ENCODE measurements at regions not wholly inside any gene's neighbourhood (a gene's known extent, or its start where the extent isn't known, plus 50 kb on each side); places are given as distances from the start of the nearest gene placed in this dataset.

DNA sequence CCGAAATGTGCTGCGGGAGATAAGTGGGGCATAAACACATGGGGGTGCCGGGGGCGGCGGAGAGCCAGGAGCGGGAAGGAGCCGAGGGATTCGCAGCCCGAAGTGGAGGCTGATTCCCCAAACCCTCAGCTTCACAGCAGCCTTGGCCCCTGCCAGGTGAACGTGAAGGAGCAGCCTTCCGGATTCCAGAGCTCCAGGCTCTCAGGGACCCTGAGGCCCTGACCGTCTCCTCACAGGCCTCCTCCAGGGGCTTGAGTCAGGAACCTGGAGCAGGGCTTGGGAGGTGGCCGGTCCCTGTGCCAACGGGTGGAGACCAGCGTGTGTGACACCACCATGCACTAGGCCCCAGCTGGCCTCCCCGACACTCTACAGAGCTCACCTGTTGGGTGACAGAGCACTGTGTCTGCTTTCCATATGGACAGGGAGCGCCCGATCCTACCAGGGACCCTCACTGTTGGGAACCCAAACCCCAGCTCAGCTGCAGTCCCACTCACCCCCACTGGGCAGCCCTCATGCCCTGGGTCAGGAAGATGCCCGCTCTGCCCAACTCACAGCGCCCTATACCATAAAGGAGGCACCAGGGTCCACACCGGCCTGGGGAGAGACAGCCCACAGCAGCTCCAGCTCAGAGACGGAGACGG lies 117.6 kb upstream of the OTOS start:
- Mint-ChIP-seq H3K9me3 (peaks cover 10 to 15% (median 11%) of the 10 kb centered on the region in 7 donors), H3K27me3 (ENCODE audit: low read depth in 3 of 3) (peaks cover 2 to 4% (median 3%) of the 10 kb centered on the region in 3 donors), H3K27ac (no peak overlapping the region), H3K36me3 (no peaks in the 10 kb centered on the region), H3K4me3 (no peak overlapping the region), H3K4me1 (peaks cover 3% of the 10 kb centered on the region)
- no peaks in the 10 kb centered on the region for H3K36me3 ChIP-seq (replicated peaks in 1 of 2; ENCODE audit: control insufficient read depth in 1 of 2, insufficient read depth in 2 of 2, low read length in 2 of 2)
- WGBS (ENCODE audit: insufficient coverage): 96% methylated on average over 19 of the region's 23 CpGs
- H3K4me3 ChIP-seq (replicated peaks in 1 of 3; ENCODE audit: low read depth in 2 of 3, low read length in 3 of 3): no peak overlapping the region
- H3K4me1 ChIP-seq (ENCODE audit: control insufficient read depth in 1 of 2, insufficient read depth in 2 of 2, low read length in 2 of 2): no peaks in the 10 kb centered on the region
- peaks cover 8 to 14% of the 10 kb centered on the region in 2 donors for H3K9me3 ChIP-seq (replicated peaks in 1 of 2; ENCODE audit: control insufficient read depth in 1 of 2, insufficient read depth in 1 of 2, low read length in 2 of 2)
- no peak for DNase-seq
- TF ChIP-seq CTCF (IDR thresholded peaks at IDR 0.05): no peak
- no peaks in the 10 kb centered on the region for H3K79me2 ChIP-seq (ENCODE audit: insufficient read depth, low read length)
- no peaks in the 10 kb centered on the region for H4K20me1 ChIP-seq (ENCODE audit: insufficient read depth, low read length)
- H3K27me3 ChIP-seq (ENCODE audit: control insufficient read depth in 2 of 2, insufficient read depth in 2 of 2, low read length in 2 of 2): no peaks in the 10 kb centered on the region
- no peak overlapping the region for H2AFZ ChIP-seq (ENCODE audit: insufficient read depth, low read depth, low read length, poor library complexity, severe bottlenecking)
- intact Hi-C loops (cut with micrococcal nuclease): no loop called here
- no peak overlapping the region for H3K9ac ChIP-seq (ENCODE audit: insufficient read depth, low read length, poor library complexity, severe bottlenecking)
- no peak overlapping the region for H3K27ac ChIP-seq (ENCODE audit: low read depth in 1 of 2, low read length in 2 of 2)
- no peak overlapping the region for H3K4me2 ChIP-seq (replicated peaks; ENCODE audit: extremely low read depth, low read length, poor library complexity, severe bottlenecking)

- Histone ChIP-seq H3K4me1 (ENCODE audit: control insufficient read depth in 1 of 2, insufficient read depth in 2 of 2, low read length in 2 of 2) (no peaks in the 10 kb centered on the region), H3K9ac (ENCODE audit: insufficient read depth, low read length, poor library complexity, severe bottlenecking) (no peak overlapping the region), H3K27me3 (ENCODE audit: control insufficient read depth in 2 of 2, insufficient read depth in 2 of 2, low read length in 2 of 2) (no peaks in the 10 kb centered on the region), H3K9me3 (replicated peaks in 1 of 2; ENCODE audit: control insufficient read depth in 1 of 2, insufficient read depth in 1 of 2, low read length in 2 of 2) (peaks cover 10 to 15% of the 10 kb centered on the region in 2 donors), H3K27ac (ENCODE audit: low read depth in 1 of 2, low read length in 2 of 2) (no peak overlapping the region), H3K36me3 (replicated peaks in 1 of 2; ENCODE audit: control insufficient read depth in 1 of 2, insufficient read depth in 2 of 2, low read length in 2 of 2) (no peaks in the 10 kb centered on the region), H3K4me3 (replicated peaks in 1 of 3; ENCODE audit: low read depth in 2 of 3, low read length in 3 of 3) (no peak overlapping the region), H3K79me2 (ENCODE audit: insufficient read depth, low read length) (no peaks in the 10 kb centered on the region), H2AFZ (ENCODE audit: insufficient read depth, low read depth, low read length, poor library complexity, severe bottlenecking) (no peak overlapping the region), H4K20me1 (ENCODE audit: insufficient read depth, low read length) (no peaks in the 10 kb centered on the region), H3K4me2 (replicated peaks; ENCODE audit: extremely low read depth, low read length, poor library complexity, severe bottlenecking) (no peak overlapping the region)
- Mint-ChIP-seq H3K4me3 (no peak overlapping the region), H3K36me3 (no peaks in the 10 kb centered on the region), H3K27me3 (ENCODE audit: low read depth in 3 of 3) (peaks cover 2 to 4% (median 3%) of the 10 kb centered on the region in 3 donors), H3K9me3 (peaks cover 11 to 17% (median 15%) of the 10 kb centered on the region in 7 donors), H3K4me1 (peaks cover 3% of the 10 kb centered on the region), H3K27ac (no peak overlapping the region)
- intact Hi-C loops (cut with micrococcal nuclease): no loop called here
- WGBS (ENCODE audit: insufficient coverage): 93% methylated on average over 7 of the region's 10 CpGs
- DNase-seq: no peak
- TF ChIP-seq CTCF (IDR thresholded peaks at IDR 0.05): no peak
Measured at GRCh38 chr2:240258685-240259084, 118.2 kb upstream of the OTOS start.

Measured in CD14-positive monocyte (primary cell).